Sigmoid colon (tissue), 6 donors: ENCODE measurements at regions not wholly inside any gene's neighbourhood (a gene's known extent, or its start where the extent isn't known, plus 50 kb on each side); places are given as distances from the start of the nearest gene placed in this dataset.

Experiments
- DNase-seq: peaks from one replicate; pipeline ENCODE4 v3.0.0-alpha.2; 2019
- H3K27ac ChIP-seq, 4 donors: fragments of 200-600 bp; sonication (generic); one replicate each; pipeline ENCODE4 v1.5.1; 2016 to 2019; ENCODE audit warnings: mild to moderate bottlenecking in 1 of 4
- H3K27me3 ChIP-seq, 3 donors: fragments of 200-600 bp; sonication (generic); one replicate each; pipeline ENCODE4 v1.5.1; 2019; ENCODE audit warnings: mild to moderate bottlenecking in 1 of 3
- H3K36me3 ChIP-seq, 4 donors: fragments of 200-600 bp; sonication (generic); one replicate each; pipeline ENCODE4 v1.5.1; 2016 to 2019
- H3K4me1 ChIP-seq, 4 donors: fragments of 200-600 bp; sonication (generic); one replicate each; pipeline ENCODE4 v1.5.1; 2017 to 2019
- H3K4me3 ChIP-seq, 4 donors: fragments of 200-600 bp; sonication (generic); one replicate each; pipeline ENCODE4 v1.5.1; 2017 to 2019; ENCODE audit warnings: mild to moderate bottlenecking in 2 of 4, moderate library complexity in 1 of 4
- H3K9me3 ChIP-seq, 4 donors: fragments of 200-600 bp in 3 of 4; sonication (generic) in 3 of 4; one replicate each; pipeline versions ENCODE4 v1.5.1 to v1.6.1; 2013 to 2019
- CTCF ChIP-seq, 4 experiments: fragments of 450-650 bp in 3 of 4; fragments of 200-600 bp in 1 of 4; IDR thresholded peaks; one replicate each; pipeline ENCODE4 v1.5.1; 2016 to 2019; ENCODE audit warnings: antibody characterized with exemption in 4 of 4, mild to moderate bottlenecking in 3 of 4, moderate library complexity in 2 of 4
- EP300 ChIP-seq, 4 donors: sonication (generic); formaldehyde crosslinking; IDR thresholded peaks; one replicate each; pipeline ENCODE4 v1.6.1; 2017; ENCODE audit warnings: antibody characterized with exemption in 4 of 4
- POLR2A ChIP-seq, 2 donors: fragments of 450-650 bp; IDR thresholded peaks; one replicate each; pipeline ENCODE4 v1.6.1; 2016; ENCODE audit warnings: antibody characterized with exemption in 2 of 2, mild to moderate bottlenecking in 2 of 2, moderate library complexity in 2 of 2
- POLR2AphosphoS5 ChIP-seq, 4 donors: sonication (generic); formaldehyde crosslinking; IDR thresholded peaks; one replicate each; pipeline ENCODE4 v1.6.1; 2017; ENCODE audit warnings: antibody characterized with exemption in 4 of 4
- WGBS, 2 donors: extraction: QIAGEN DNeasy Blood & Tissue Kit; methylation state at CpG; one replicate each; pipeline ENCODE4 v1.1.7; 2013; 5-methylcytosine and 5-hydroxymethylcytosine counted together
- intact Hi-C: fragments of 100-400 bp; cut with DNase I; formaldehyde crosslinking; loops from one replicate; pipeline ENCODE4 v1.15.1; 2023
- donor health status: healthy with polysubstance abuse.
- donor health status: healthy.

GRCh38 chr5:162664846-162665245 lies 597.3 kb downstream of the GABRG2 start:
- no peaks in the 10 kb centered on the region for H3K9me3 ChIP-seq
- H3K27ac ChIP-seq: no peak overlapping the region
- TF ChIP-seq CTCF (IDR thresholded peaks at IDR 0.05) (no peak), EP300 (IDR thresholded peaks at IDR 0.05) (no peak), POLR2AphosphoS5 (IDR thresholded peaks at IDR 0.05) (no peak), POLR2A (IDR thresholded peaks at IDR 0.05) (no peak)
- H3K27me3 ChIP-seq: no peaks in the 10 kb centered on the region
- no peak for DNase-seq
- H3K4me1 ChIP-seq: no peaks in the 10 kb centered on the region
- WGBS, 2 donors: 84 to 92% methylated on average over 3 of the region's 3 CpGs
- no peak overlapping the region for H3K4me3 ChIP-seq
- H3K36me3 ChIP-seq: no peaks in the 10 kb centered on the region
- intact Hi-C loops: no loop called here

GRCh38 chr5:162668926-162669325 lies 601.4 kb downstream of the GABRG2 start:
- 71 to 78% methylated on average over 3 of the region's 3 CpGs for WGBS, 2 donors
- TF ChIP-seq CTCF (IDR thresholded peaks at IDR 0.05): no peak
- Histone ChIP-seq H3K27me3 (no peaks in the 10 kb centered on the region), H3K4me1 (no peaks in the 10 kb centered on the region), H3K4me3 (no peak overlapping the region), H3K27ac (no peak overlapping the region), H3K36me3 (no peaks in the 10 kb centered on the region), H3K9me3 (no peaks in the 10 kb centered on the region)
- DNase-seq: no peak
- intact Hi-C loops: no loop called here

- no peaks in the 10 kb centered on the region for H3K27me3 ChIP-seq
- 93 to 95% methylated on average over 1 of the region's 1 CpG for WGBS, 2 donors
- H3K4me3 ChIP-seq: no peak overlapping the region
- H3K9me3 ChIP-seq: no peaks in the 10 kb centered on the region
- H3K36me3 ChIP-seq: no peaks in the 10 kb centered on the region
- H3K4me1 ChIP-seq: no peaks in the 10 kb centered on the region
- TF ChIP-seq CTCF (IDR thresholded peaks at IDR 0.05): no peak
- TF ChIP-seq POLR2AphosphoS5 (IDR thresholded peaks at IDR 0.05): no peak
- no peak for TF ChIP-seq EP300 (IDR thresholded peaks at IDR 0.05)
- TF ChIP-seq POLR2A (IDR thresholded peaks at IDR 0.05): no peak
- intact Hi-C loops: no loop called here
- H3K27ac ChIP-seq: no peak overlapping the region
- DNase-seq: no peak
These were observed 604.5 kb downstream of the GABRG2 start for GRCh38 chr5:162672061-162672460.

- 11 to 46% methylated on average over 2 of the region's 2 CpGs for WGBS, 2 donors
- intact Hi-C loops: no loop called here
- H3K27me3 ChIP-seq: no peaks in the 10 kb centered on the region
- no peaks in the 10 kb centered on the region for H3K36me3 ChIP-seq
- no peaks in the 10 kb centered on the region for H3K9me3 ChIP-seq
- no peak for DNase-seq
- no peak overlapping the region for H3K4me3 ChIP-seq
- TF ChIP-seq POLR2A (IDR thresholded peaks at IDR 0.05) (no peak), EP300 (IDR thresholded peaks at IDR 0.05) (no peak), CTCF (IDR thresholded peaks at IDR 0.05) (no peak), POLR2AphosphoS5 (IDR thresholded peaks at IDR 0.05) (no peak)
- H3K27ac ChIP-seq: no peak overlapping the region
- peaks cover 0 to 8% (median 0%) of the 10 kb centered on the region in 4 donors for H3K4me1 ChIP-seq
These were observed 615.7 kb downstream of the GABRG2 start for GRCh38 chr5:162683284-162683683.

GRCh38 chr5:162684145-162684544 lies 616.6 kb downstream of the GABRG2 start:
- no peak for DNase-seq
- no peak for TF ChIP-seq POLR2A (IDR thresholded peaks at IDR 0.05)
- no peak for TF ChIP-seq POLR2AphosphoS5 (IDR thresholded peaks at IDR 0.05)
- no peak for TF ChIP-seq EP300 (IDR thresholded peaks at IDR 0.05)
- TF ChIP-seq CTCF (IDR thresholded peaks at IDR 0.05): no peak
- H3K36me3 ChIP-seq: no peaks in the 10 kb centered on the region
- no peak overlapping the region for H3K4me3 ChIP-seq
- H3K9me3 ChIP-seq: no peaks in the 10 kb centered on the region
- peaks cover 0 to 8% (median 0%) of the 10 kb centered on the region in 4 donors for H3K4me1 ChIP-seq
- intact Hi-C loops: no loop called here
- WGBS, 2 donors: 11 to 58% methylated on average over 3 of the region's 3 CpGs
- no peak overlapping the region for H3K27ac ChIP-seq
- H3K27me3 ChIP-seq: no peaks in the 10 kb centered on the region
